DMS114 treated with DMSO at 0.1 percent for 48 hours (cell line): ENCODE measurements at regions not wholly inside any gene's neighbourhood (a gene's known extent, or its start where the extent isn't known, plus 50 kb on each side); places are given as distances from the start of the nearest gene placed in this dataset.
"Not testable (repeated sequence)": the region's sequence is repeated elsewhere in the genome, so short reads cannot be mapped to it uniquely, and the experiment has no call there.

Source experiments
- DNase-seq: peaks from one replicate; lab custom pipeline; 2025; ENCODE audit not compliant: unreplicated experiment; lab: John Stamatoyannopoulos, UW

DNA sequence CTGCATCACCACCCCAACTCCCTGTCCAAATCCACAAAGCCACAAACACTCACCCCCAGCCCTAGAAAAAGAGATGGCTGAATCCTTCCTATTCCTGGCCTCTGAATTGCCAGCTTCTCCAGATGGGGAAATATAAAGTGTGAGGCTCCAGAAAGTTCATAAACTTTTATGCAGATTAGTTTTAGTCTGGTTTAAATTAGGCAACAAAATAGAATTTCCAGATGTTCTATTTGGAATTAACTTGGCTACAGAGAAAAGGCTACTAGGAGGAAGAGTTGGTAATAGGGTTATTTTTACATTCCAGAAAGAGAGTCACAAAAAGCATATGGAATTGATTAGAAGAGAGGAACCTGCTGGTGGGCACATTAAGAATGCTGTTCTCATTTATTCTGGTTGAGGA lies 56.0 kb downstream of the EN1 start:
- DNase-seq = no peak

DNA sequence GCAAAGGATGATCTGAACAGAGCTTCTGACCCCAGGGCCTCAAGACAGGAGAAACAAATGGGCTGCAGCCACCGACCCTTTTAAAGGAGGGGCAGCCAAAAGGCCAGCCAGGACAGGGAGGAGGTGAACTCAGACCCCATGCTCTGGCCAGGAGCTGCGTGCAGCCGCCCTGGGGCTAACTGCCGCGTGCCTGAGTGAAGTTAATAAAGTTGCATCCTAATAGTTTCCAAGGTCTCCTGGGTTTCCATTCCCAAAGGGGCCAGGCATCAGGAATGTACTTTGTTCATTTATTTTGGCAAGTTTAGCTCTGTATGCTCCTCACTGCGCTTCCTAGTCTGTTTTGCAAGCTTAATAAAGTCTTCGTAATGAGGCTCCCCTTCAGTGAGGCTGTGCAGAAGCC lies 60.7 kb downstream of the EN1 start:
- DNase-seq = no peak

DNA sequence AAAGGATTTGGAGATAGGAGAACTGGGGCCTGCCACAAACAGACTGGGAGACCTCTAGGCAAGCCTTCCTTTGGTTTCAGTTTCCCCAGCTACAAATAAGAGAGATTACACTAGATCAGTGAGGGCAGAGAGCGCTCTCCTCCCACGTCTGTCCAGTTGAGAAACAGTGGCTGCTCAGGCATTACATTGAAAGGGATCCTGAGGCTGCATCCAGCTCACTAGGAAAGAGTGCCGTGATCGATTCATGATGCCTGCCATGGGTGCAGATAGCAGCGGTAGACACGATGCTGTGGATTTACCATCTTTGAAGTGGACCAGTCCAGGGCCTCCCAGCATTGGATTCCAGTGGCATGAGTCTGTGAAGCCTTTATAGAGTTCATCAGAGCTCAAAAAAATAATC lies 62.6 kb downstream of the EN1 start:
- DNase-seq = no peak

DNA sequence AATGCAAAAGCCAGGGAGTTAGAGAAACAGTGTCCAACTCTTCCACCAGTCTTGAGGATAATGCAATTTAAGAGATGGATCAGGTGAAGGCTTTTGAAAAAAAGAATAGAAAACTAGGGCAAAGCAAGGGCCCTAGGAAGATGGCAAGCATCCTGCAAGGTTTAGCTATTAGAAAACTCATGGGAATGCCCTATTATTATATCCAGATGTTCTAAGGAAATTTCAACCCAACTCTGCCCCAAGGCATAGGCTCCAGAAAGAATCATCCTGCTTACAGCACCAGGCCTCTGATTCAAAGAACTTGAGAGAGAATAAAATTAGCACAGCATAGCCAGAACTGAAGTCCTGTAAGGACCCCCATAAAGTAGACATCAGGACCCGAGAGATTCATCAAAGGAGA lies 68.1 kb downstream of the EN1 start:
- no peak for DNase-seq

DNA sequence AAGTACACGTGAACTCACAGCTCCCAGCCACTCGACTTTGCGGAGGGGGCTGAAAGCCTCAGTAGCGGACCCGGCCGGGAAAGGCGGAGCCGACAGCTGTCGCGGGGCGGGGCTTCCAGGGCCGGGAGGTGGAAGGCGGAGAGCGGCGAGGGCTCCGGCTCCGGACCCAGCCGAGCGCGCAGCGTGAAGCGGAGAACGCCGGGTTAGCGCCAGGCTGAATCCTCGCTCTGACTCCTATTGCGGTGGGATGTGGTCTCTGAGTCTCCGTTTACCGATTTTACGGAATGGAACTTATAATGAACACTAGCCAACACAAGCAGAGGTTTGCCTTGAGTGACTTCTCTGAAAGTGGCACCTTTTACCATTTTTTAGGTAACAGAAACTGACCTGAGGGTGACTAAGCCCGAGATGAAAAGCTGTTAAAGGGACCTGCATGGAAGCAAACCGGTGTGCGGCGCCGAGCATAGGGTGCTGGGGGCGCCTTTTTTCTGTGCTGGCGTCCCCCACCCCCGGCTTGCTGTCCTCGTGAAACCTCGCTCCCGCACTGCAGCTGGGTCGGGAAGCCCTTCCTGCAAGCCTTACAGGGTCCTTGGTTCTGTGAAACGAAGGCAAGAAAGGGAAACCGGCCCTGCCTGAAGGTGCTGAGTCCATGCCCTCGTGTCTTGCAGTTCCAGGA lies 72.9 kb downstream of the EN1 start:
- no peak for DNase-seq

DNA sequence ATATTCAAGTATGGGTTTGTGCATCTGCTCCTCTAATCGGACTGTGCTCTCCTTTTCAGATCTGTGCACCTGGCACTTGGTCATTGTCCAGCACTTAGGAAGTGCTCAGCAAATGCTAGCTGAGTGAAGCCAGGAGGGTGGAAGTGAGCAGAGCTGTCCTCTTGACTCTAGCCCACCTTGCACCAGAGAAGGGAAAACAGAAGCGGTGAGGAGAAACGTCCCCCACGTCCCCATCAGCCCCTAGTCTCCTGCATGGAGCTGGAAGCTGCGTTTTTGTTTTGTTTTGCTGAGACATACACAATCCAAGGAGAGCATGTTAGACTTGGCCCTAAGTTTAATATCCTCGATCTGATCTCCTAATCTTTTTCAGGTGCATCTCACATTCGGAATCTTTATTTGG lies 73.6 kb downstream of the EN1 start:
- DNase-seq = no peak

DNA sequence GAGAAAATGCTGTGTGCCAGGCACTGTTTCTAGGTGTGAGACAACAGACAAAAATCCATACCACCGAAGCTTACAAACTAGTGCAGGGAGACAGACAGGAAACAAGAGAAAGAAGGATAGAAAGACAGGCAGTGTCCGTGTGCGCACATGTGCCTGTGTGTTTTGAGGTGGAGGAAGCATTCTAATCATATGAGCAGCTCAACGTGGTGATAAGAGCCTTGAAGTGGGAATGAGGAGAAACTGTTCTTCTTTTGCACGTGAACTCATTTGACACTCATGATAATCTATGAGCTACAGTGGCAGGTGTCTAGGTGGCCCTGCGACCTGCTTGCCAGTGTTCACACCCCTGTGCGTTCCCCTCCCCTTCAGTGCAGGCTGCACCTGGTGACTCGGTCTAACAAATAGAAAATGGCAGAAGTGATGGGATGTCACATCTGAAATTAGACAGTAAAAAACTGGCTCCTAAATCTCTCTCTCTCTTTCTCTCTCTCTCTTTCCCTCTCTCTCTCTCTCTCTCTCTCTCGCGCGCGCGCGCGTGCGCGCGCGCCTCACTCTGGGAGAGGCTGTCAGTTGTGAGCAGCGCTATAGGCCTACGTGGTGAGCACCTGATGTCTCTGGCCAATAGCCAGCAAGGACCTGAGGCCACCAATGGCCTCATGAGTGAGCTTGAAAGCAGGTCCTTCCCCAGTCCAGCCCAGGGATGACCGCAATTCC lies 74.8 kb downstream of the EN1 start:
- DNase-seq = no peak

DNA sequence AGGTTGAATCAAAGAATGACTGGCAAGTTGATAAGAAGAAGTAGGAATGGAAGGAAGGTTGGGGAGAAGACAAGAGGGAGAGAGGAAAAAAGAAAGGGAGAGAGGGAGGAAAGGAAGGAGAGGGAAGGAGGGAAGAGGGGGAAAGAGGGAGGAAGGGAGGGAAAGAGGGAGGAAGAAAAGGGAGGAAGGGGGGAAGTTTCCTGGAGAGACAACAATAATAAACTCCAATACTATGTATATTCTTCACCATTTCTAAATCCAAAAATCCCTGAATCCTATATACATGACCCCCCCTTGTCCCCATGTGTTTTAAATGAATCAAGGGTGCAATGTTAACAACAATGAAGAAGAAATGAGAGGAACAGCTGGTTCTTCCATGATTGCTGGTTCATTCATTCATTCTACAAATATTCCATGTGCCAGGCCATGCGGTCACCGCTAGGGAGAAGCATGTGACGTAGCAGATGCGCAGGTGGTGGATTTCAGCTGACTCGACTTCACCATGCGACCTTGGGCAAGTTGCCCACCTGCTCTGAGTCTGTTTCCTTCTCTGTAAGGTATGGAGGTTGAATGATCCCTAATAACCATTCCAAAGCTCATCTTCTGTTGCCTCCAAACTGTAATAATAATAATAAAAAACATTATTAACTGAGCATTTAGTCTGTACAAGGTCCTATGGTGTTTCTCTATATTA lies 77.6 kb downstream of the EN1 start:
- DNase-seq = no peak

DNA sequence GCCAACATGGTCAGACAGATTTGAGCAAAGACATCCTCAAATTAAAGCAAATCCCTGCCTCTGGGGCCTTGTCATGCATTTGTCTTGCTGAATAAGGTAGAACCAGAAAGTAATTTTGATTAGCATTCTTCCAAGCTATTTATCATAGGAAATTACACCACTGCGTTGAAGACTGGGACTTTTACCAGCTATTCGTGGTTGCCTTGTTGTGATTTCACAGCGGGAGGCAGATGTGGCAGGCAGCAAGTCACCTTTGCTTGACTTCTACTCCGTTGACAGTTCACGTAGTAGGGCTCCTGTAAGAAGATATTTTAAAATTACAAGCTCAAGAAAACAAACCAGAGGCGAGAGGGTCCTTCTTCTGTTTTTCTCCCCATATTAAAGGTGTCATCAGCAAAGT lies 80.6 kb downstream of the EN1 start:
- no peak for DNase-seq

DNA sequence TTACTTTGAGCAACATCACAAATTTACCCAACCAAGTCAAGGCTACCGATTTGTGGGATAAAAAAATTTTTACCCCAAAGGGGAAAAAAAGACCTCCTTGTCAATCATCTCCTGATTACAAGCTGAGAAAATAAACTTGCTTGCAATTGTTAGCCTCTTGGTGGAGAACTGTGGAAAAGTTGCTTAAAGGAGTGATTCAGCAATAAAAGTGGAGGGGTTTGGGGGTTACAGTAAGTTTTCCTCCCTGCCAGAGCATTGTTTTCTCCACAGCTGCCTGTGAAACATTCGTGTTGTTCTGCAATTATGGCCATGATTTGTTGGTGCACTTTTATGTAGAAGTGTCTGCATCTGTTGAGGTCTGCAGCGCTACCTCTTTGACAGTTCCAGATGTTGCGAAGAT lies 82.6 kb downstream of the EN1 start:
- DNase-seq = no peak

DNA sequence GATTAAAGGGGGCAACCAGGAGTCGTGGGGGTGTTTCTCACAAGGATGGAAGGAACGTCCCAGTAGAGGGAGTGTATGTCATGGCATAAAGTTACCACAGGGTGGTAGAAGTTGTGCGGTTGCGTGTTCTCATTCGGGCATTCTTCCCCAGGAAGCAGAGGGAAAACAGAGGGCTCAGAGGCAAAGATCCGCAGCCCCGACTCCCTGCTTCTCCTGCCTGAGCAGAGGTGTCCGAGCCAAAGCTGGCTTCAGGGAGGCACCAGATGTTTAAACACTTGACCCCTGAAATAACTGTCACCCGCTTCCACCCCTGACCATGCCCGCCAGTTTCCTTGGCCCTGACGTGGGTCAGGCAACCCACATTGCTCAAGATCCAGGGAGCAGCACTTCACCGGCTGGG lies 83.7 kb downstream of the EN1 start:
- peak; percentile 41 for DNase-seq

DNA sequence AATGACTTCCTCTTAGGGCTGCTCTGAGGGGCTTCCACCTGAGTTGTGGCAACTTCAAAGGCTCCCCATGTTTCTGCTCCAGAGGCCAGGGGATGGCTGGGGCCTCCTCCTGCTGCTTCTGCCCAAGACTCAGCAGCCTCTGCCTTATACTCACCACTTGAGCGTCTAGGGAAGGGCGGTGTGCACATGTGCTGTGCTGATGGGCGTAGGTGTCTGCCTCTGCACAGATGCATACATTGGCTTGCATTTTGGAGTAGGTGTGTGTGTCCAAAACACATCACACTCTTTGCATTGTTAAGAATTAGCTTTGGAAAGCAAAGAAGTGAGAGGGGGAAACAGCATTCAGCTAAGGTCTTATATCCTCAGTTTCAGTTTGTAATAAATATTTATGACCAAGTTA lies 85.2 kb downstream of the EN1 start:
- DNase-seq = no peak

DNA sequence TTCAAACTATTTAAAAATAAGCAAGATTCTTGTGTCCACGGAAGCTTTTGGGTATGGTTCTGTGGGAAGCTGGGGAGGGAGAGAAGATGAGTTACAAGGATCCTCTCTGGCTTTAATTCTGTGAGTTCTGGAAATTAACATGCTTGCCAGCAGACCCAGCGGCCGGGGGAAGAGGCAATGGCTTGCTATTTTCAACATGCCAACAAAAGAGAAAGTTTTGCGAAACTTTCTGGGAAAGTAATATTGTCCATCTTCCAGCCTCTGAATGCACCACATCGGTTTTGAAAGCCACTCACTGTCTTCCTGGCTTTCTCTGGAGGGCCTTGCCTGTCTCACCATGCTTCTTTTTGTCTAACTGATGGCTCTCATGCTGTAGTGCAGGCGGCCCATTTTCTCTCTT lies 85.7 kb downstream of the EN1 start:
- DNase-seq = no peak

DNA sequence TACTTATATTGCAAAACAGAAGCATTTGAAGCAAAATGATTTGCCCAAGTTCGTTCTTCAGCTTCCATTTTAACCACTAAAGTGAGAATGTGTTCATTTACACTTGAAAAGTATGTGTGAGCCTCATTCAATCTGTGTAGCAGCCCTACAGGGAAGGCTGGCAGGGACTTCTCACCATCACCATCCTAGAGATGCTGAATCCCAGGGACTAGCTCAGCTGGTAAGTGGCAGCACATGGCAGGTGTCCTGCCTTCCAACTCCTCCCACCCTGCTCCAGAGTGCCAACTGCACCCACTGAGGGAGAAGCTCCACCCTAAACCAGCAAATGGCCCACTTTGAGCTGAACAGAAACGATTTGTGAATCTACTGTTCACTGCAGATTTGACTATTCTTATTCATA lies 91.5 kb downstream of the EN1 start:
- no peak for DNase-seq

DNA sequence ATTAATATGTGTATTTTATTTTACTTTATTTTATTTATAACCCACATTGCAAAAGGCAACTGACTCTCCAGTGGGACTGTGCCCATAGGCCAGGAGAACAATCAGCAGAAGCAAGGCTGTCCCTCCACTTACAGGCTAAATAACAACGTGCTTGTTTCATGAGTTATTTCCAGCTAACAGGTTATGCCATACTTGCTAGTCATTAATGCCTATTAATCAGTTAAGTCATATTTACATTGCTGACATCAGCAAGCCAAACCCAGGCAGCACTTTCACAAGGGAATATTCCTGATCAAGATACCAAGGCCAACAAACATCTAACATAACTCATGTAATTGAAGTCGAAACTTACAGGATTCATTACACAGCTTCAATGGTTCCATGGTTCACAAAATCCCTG lies 92.1 kb downstream of the EN1 start:
- DNase-seq = no peak

DNA sequence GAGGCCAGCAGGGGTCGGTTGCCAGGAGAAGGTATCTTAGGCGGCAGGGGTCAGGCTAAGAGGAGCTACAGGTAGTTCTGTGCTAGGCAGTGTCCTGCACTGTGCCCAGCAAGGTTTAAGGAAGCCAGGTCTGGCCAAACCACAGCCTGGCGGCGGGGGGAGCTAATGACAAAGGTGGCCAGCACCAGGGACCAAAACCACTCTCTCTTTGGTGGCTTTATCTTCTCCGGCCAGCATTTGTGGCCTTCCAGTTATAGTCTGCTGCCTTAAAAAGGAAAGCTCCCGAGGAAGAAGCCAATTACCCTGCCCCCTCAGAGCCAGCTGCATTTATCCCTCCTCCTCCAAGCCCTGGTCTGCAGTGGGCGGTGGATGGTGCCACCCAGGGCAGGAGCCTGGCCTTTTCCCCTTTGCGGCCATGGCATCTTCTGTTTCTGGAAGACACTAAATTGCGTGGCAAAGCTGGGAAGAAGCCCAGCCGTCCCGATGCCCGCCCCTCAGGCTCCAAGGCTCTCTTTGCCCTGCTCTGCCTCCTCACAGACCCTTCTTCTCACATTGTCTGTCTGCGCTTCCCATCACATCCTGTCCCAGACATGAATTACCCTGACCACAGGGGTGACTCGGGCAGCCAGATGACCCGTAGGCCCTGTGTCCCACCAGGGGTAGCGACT lies 94.6 kb downstream of the EN1 start:
- no peak for DNase-seq

DNA sequence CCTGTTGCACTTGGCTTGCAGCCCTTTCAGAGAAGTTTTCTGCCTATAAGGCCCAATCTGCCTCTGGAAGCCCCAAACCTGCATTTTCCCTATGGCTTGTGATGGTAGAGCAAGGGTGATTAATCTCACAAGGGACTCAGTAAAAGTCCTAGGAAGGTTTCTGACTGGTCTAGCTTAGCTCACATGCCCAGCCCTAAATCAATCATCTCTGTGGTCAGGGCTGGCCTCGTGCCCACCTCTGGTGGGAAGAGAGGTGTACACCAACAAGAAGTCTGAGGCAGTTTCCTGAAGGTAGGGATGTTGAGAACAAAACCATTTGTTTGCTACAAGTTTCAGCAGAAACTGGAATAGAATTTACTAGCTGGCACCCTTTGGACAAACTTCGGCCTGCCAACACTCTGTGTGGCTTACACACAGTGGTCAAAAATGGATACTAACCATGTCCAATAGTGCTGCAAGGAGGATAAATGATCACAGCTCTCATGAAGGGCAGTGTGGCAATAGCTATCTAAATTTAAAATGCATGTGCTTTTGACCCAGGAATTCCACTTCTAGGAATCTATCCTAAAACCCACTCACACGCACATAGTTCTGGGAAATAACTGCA lies 96.4 kb downstream of the EN1 start:
- DNase-seq = no peak

DNA sequence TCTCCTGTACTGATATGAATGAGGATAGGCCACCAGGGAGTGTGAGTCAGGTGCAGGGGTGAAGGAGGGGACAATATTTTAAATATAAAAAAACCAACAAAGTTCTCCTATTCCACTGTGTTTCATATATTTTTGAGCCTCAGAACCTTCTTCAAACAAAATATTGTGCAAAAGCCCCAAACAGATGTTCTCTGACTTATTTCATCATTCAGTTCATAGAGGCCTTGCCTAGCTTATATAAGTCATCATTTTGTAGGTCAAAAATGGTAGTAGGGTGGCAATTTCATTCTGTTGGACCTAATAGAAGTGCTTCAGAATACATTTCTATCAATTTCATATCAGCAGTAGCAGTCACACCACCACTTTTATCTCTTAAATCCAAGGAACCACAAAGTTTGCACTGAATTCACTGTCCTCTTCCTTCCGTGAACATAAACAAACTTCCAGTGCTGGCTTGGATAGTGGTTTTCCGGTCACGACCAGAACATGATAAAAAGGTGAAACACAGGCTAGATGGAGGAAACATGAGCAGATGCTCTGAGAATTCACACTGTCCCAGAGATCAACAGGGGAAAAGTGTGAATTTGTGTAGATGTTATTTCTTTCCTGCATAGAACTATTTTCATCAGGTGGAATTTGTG lies 99.1 kb downstream of the EN1 start:
- no peak for DNase-seq

DNA sequence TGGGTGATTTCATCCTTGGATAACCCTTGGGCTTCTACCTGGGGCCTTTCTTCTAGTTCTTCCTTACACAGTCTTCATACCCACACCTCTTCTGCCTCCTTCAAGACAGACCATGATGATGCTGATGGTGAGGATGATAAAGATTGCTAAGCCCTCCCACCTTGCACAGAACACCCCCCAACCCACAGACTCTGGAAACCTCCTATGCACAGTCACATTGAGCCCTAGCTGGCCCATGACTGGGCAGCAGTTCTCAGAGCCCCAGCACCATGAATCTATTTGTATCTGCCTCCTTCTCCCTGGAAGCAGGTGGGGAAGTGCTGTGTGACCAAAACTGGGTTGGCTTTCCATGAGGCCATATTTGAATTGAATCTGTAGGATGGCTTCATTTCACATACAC lies 99.8 kb downstream of the EN1 start:
- no peak for DNase-seq

DNA sequence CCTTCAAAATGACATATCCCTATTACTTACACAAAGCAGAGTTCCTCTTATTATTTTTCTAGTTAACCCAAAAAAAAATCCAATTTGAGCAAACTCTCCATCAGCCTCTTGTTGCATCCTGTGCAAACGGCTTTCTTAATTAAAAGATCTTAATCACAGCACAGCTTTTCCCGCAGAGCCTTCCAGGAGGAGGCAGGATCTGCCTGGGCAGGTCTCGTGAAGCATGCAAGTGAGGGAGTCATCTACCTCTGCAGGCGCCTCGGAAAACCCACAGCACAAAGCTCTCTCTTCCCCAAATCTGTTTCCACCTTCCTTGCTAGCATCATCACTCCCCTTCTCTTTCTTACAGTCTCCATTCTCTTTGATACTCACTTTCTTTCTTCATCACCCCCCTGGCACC lies 100.4 kb downstream of the EN1 start:
- DNase-seq = no peak

DNA sequence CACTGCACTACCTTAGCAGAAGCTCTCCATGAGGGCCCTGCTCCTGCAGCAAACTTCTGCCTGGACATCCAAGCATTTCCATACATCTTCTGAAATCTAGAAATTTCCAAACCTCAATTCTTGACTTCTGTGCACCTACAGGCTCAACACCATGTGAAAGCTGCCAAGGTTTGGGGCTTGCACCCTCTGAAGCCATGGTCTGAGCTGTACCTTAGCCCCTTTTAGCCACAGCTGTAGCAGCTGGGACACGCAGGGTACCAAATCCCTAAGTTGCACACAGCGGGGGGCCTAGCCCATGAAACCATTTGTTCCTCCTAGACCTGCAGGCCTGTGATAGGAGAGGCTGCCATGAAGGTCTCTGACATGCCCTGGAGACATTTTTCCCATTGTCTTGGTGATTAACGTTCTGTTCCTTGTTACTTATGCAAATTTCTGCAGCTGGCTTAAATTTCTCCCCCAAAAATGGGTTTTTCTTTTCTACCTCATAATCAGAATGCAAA lies 102.7 kb downstream of the EN1 start:
- not testable (repeated sequence) for DNase-seq
